OCI-LY1 (cell line): ENCODE measurements at regions not wholly inside any gene's neighbourhood (a gene's known extent, or its start where the extent isn't known, plus 50 kb on each side); places are given as distances from the start of the nearest gene placed in this dataset.
"Not testable (repeated sequence)": the region's sequence is repeated elsewhere in the genome, so short reads cannot be mapped to it uniquely, and the experiment has no call there.

ENCODE experiments used
- H2AFZ ChIP-seq: fragments of 200-600 bp; sonication (generic), shearing (Covaris generic); 2 replicates; pipeline ENCODE4 v1.6.0; 2014; ENCODE audit warnings: antibody characterized with exemption, mild to moderate bottlenecking, low read length
- H3F3A ChIP-seq: fragments of 200-600 bp; sonication (generic), shearing (Covaris generic); 2 replicates; pipeline ENCODE4 v1.6.0; 2014; ENCODE audit warnings: mild to moderate bottlenecking, antibody characterized with exemption, low read length, moderate library complexity; ENCODE audit not compliant: insufficient read depth
- H3K27ac ChIP-seq: fragments of 200-600 bp; sonication (generic); 2 replicates; pipeline ENCODE4 v1.5.1; 2014; ENCODE audit warnings: low read length, mixed run types, mild to moderate bottlenecking, low read depth; ENCODE audit not compliant: poor library complexity, severe bottlenecking
- H3K27me3 ChIP-seq: fragments of 200-600 bp; sonication (generic); 2 replicates; pipeline ENCODE4 v1.6.0; 2014; ENCODE audit warnings: antibody characterized with exemption, mild to moderate bottlenecking, low read length, moderate library complexity; ENCODE audit not compliant: insufficient read depth
- H3K36me3 ChIP-seq: fragments of 200-600 bp; sonication (generic); 2 replicates; pipeline ENCODE4 v1.6.1; 2014; ENCODE audit warnings: mild to moderate bottlenecking, antibody characterized with exemption, low read length, moderate library complexity, mixed read lengths; ENCODE audit not compliant: insufficient read depth
- H3K4me1 ChIP-seq: fragments of 200-600 bp; sonication (generic); 2 replicates; pipeline ENCODE4 v1.5.1; 2014; ENCODE audit warnings: mild to moderate bottlenecking, low read length, moderate library complexity; ENCODE audit not compliant: insufficient read depth, severe bottlenecking
- H3K4me2 ChIP-seq: fragments of 200-600 bp; sonication (generic), shearing (Covaris generic); 2 replicates; pipeline ENCODE4 v1.6.1; 2014; ENCODE audit warnings: low read length
- H3K4me3 ChIP-seq: fragments of 200-600 bp; sonication (generic); 2 replicates; pipeline ENCODE4 v1.5.1; 2014; ENCODE audit warnings: low read length, low read depth, mild to moderate bottlenecking, mixed read lengths; ENCODE audit not compliant: poor library complexity, severe bottlenecking
- H3K79me2 ChIP-seq: fragments of 200-600 bp; shearing (Covaris generic); 2 replicates; pipeline ENCODE4 v1.6.1; 2016; ENCODE audit warnings: mixed run types, low read length, mixed read lengths; ENCODE audit not compliant: insufficient read depth
- H3K9ac ChIP-seq: fragments of 200-600 bp; sonication (generic), shearing (Covaris generic); 2 replicates; pipeline ENCODE4 v1.6.1; 2014; ENCODE audit warnings: mild to moderate bottlenecking, low read length, mixed read lengths
- H3K9me2 ChIP-seq: fragments of 200-600 bp; sonication (generic), shearing (Covaris generic); 2 replicates; pipeline ENCODE4 v1.6.1; 2014; ENCODE audit warnings: low read depth, mild to moderate bottlenecking, low read length, mixed read lengths
- H3K9me3 ChIP-seq: fragments of 200-600 bp; shearing (Covaris generic); 2 replicates; pipeline ENCODE4 v1.6.1; 2014; ENCODE audit warnings: low read length, mixed read lengths
- H4K20me1 ChIP-seq: fragments of 200-600 bp; sonication (generic), shearing (Covaris generic); 2 replicates; pipeline ENCODE4 v1.6.0; 2016; ENCODE audit warnings: mild to moderate bottlenecking, low read length; ENCODE audit not compliant: insufficient read depth
- EZH2 ChIP-seq: fragments of 200-600 bp; sonication (generic), shearing (Covaris generic); IDR thresholded peaks from 2 replicates; pipeline ENCODE4 v1.8.0; 2017; ENCODE audit warnings: borderline replicate concordance, mixed run types, mild to moderate bottlenecking, antibody characterized with exemption, low read length, moderate library complexity, mixed read lengths
- TF ChIP-seq, protein P1 (sequence below): fragments of 200-600 bp; sonication (generic), shearing (Covaris generic); IDR thresholded peaks from 2 replicates; pipeline ENCODE4 v1.5.1; 2017; ENCODE audit warnings: mild to moderate bottlenecking, antibody characterized with exemption, low read length, moderate library complexity, mixed read lengths

DNA sequence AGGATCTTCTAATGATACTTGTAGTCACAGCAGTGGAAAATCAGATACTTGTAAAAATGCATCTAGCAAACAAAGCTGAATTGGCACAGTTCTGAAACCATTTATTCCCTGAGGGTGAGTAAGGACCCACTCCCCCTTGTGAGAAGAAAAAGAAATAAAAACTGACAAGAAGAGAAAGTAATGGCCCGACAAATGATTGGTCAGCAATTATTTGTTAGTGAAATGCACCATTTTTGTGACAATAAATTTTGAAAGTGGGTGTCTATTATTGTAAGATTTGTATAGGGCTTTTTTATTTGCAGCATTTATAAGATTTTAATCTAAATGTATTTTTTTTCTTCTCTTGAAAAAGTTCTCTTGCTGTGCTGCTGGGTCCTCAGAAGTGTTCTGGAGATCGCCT lies 600.8 kb downstream of the STK39 start:
- H3K36me3 ChIP-seq = no peaks in the 10 kb centered on the region
- H3K27ac ChIP-seq = no peak overlapping the region
- H2AFZ ChIP-seq = no peak overlapping the region
- no peaks in the 10 kb centered on the region for H3K4me1 ChIP-seq
- H3K9ac ChIP-seq = no peak overlapping the region
- no peak overlapping the region for H3K4me2 ChIP-seq
- H3K79me2 ChIP-seq = no peaks in the 10 kb centered on the region
- H3F3A ChIP-seq = no peaks in the 10 kb centered on the region
- H3K27me3 ChIP-seq = no peaks in the 10 kb centered on the region
- no peaks in the 10 kb centered on the region for H3K9me3 ChIP-seq
- H4K20me1 ChIP-seq = no peaks in the 10 kb centered on the region
- H3K9me2 ChIP-seq = no peaks in the 10 kb centered on the region
- no peak overlapping the region for H3K4me3 ChIP-seq
- no peak for TF ChIP-seq EZH2
- TF ChIP-seq, protein P1, sequence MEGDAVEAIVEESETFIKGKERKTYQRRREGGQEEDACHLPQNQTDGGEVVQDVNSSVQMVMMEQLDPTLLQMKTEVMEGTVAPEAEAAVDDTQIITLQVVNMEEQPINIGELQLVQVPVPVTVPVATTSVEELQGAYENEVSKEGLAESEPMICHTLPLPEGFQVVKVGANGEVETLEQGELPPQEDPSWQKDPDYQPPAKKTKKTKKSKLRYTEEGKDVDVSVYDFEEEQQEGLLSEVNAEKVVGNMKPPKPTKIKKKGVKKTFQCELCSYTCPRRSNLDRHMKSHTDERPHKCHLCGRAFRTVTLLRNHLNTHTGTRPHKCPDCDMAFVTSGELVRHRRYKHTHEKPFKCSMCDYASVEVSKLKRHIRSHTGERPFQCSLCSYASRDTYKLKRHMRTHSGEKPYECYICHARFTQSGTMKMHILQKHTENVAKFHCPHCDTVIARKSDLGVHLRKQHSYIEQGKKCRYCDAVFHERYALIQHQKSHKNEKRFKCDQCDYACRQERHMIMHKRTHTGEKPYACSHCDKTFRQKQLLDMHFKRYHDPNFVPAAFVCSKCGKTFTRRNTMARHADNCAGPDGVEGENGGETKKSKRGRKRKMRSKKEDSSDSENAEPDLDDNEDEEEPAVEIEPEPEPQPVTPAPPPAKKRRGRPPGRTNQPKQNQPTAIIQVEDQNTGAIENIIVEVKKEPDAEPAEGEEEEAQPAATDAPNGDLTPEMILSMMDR = no peak

DNA sequence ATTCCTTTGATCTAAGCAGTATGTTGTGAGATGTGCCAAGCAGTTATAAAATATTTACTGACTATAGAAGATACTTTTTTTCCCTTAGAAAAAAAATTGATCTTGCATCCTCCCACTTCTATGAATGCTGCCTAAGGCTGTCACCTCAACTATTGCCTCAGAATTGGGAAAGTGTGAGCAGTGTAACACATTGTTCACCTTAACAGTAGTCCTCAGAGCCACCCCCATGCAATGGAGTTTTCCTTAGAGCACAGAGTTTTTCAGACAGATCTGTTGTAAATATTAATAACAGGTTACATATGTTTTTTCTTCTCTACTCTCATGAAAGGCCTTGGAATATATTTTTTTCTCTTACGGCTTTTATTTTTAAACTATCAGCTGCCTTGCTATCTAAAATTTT lies 607.3 kb downstream of the STK39 start:
- H3F3A ChIP-seq = no peaks in the 10 kb centered on the region
- no peaks in the 10 kb centered on the region for H3K79me2 ChIP-seq
- no peak overlapping the region for H3K4me3 ChIP-seq
- no peaks in the 10 kb centered on the region for H3K9me2 ChIP-seq
- no peak overlapping the region for H3K4me2 ChIP-seq
- H4K20me1 ChIP-seq = no peaks in the 10 kb centered on the region
- no peak overlapping the region for H3K27ac ChIP-seq
- no peaks in the 10 kb centered on the region for H3K36me3 ChIP-seq
- no peaks in the 10 kb centered on the region for H3K9me3 ChIP-seq
- TF ChIP-seq EZH2 = no peak
- TF ChIP-seq, protein P1 = no peak
- no peak overlapping the region for H2AFZ ChIP-seq
- no peak overlapping the region for H3K9ac ChIP-seq
- H3K4me1 ChIP-seq = no peaks in the 10 kb centered on the region
- no peaks in the 10 kb centered on the region for H3K27me3 ChIP-seq

DNA sequence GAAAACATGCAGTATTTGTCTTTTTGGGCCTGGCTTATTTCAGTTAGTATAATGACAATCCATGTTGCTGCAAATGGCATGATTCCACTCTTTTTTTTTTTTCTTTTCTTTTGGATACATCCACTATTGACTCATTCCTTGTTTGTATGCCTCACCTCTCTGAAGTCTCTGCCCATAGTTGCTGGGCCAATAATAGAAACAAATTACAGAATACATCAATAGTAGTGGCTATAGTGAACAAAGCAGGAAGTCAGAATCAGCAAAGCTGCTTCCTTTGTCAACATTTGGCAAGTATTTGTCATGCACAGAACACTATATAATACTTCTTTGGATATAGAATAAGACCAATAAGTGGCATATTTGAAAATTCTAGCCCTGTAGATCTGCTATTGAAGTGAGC lies 609.7 kb downstream of the STK39 start:
- H4K20me1 ChIP-seq = no peaks in the 10 kb centered on the region
- no peak overlapping the region for H3K4me2 ChIP-seq
- no peaks in the 10 kb centered on the region for H3K27me3 ChIP-seq
- no peaks in the 10 kb centered on the region for H3K9me2 ChIP-seq
- H3K4me1 ChIP-seq = no peaks in the 10 kb centered on the region
- no peaks in the 10 kb centered on the region for H3F3A ChIP-seq
- H3K9me3 ChIP-seq = no peaks in the 10 kb centered on the region
- H2AFZ ChIP-seq = no peak overlapping the region
- H3K36me3 ChIP-seq = no peaks in the 10 kb centered on the region
- no peaks in the 10 kb centered on the region for H3K79me2 ChIP-seq
- TF ChIP-seq EZH2 = no peak
- TF ChIP-seq, protein P1 = no peak
- no peak overlapping the region for H3K4me3 ChIP-seq
- H3K9ac ChIP-seq = no peak overlapping the region
- no peak overlapping the region for H3K27ac ChIP-seq

DNA sequence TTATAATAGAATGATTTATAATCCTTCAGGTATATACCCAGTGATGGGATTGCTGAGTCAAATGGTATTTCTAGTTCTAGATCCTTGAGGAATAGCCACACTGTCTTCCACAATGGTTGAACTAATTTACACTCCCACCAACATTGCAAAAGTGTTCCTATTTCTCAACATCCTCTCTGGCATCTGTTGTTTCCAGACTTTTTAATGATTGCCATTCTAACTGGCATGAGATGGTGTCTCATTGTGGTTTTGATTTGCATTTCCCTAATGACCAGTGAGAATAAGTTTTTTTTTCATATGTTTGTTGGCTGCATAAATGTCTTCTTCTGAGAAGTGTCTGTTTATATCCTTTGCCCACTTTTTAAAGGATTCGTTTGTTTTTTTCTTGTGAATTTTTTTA lies 615.1 kb downstream of the STK39 start:
- H3K9me2 ChIP-seq, H3K4me3 ChIP-seq, H3K36me3 ChIP-seq, H3K4me2 ChIP-seq, H3K27me3 ChIP-seq, H3F3A ChIP-seq, H4K20me1 ChIP-seq, H3K9me3 ChIP-seq, H3K4me1 ChIP-seq, H3K79me2 ChIP-seq, H3K27ac ChIP-seq, H3K9ac ChIP-seq, H2AFZ ChIP-seq: not testable (repeated sequence)
